Panc1 (cell line): ENCODE measurements at regions not wholly inside any gene's neighbourhood (a gene's known extent, or its start where the extent isn't known, plus 50 kb on each side); places are given as distances from the start of the nearest gene placed in this dataset.

Experiments used
- ATAC-seq: fragments of 200-7000 bp; cut with Tn5 transposase; 2 replicates; pipeline ENCODE4 v1.9.1; 2020; ENCODE audit warnings: mild to moderate bottlenecking, moderate library complexity
- BruUV-seq: library from RNA; stranded (reverse); fragments of 400-500 nt; replicated peaks from 2 replicates; lab custom pipeline; 2021; lab: Mats Ljungman, UMichigan
- CTCF ChIA-PET: fragments of 300-600 bp; sonication (Branson Sonifier 250); formaldehyde crosslinking; loops from one replicate; lab custom pipeline; 2022; ENCODE audit warnings: antibody characterized with exemption; lab: Charles Lee
- POLR2A ChIA-PET: fragments of 300-600 bp; sonication (Branson Sonifier 250); formaldehyde crosslinking; loops from one replicate; lab custom pipeline; 2022; ENCODE audit warnings: antibody characterized with exemption; lab: Charles Lee
- DNase-seq: peaks from one replicate; pipeline ENCODE4 v3.0.0-alpha.2; 2010; ENCODE audit warnings: low read depth, low spot score
- H3K27ac ChIP-seq: 2 replicates; pipeline ENCODE4 v1.5.1; 2011; ENCODE audit warnings: mild to moderate bottlenecking, low read length, inconsistent platforms
- H3K27me3 ChIP-seq: fragments of 200-500 bp; sonication (Bioruptor generic); 2 replicates; pipeline ENCODE4 v1.6.0; 2014; ENCODE audit warnings: low read length, inconsistent platforms; ENCODE audit not compliant: control insufficient read depth, insufficient read depth
- H3K36me3 ChIP-seq: fragments of 200-500 bp; sonication (Bioruptor generic); 2 replicates; pipeline ENCODE4 v1.5.1; 2014; ENCODE audit warnings: inconsistent platforms, mild to moderate bottlenecking, low read length, moderate library complexity; ENCODE audit not compliant: control insufficient read depth, insufficient read depth
- H3K4me1 ChIP-seq: 2 replicates; pipeline ENCODE4 v1.5.1; 2011; ENCODE audit warnings: inconsistent platforms, mild to moderate bottlenecking, low read length, moderate library complexity; ENCODE audit not compliant: control insufficient read depth, insufficient read depth
- H3K4me3 ChIP-seq, 2 experiments: 2 replicates each; pipeline ENCODE4 v1.5.1; 2011 to 2012; ENCODE audit warnings: low read depth in 2 of 2, low read length in 2 of 2, mild to moderate bottlenecking in 2 of 2, inconsistent platforms in 1 of 2, moderate library complexity in 1 of 2
- H3K9me3 ChIP-seq: fragments of 200-500 bp; sonication (Bioruptor generic); 2 replicates; pipeline ENCODE4 v1.5.1; 2014; ENCODE audit warnings: low read depth, mild to moderate bottlenecking, inconsistent platforms, low read length, moderate library complexity; ENCODE audit not compliant: control insufficient read depth, insufficient read depth
- POLR2AphosphoS5 ChIP-seq: IDR thresholded peaks from 2 replicates; pipeline ENCODE4 v1.6.1; 2012; ENCODE audit warnings: mild to moderate bottlenecking, low read depth, low read length, moderate library complexity
- SIN3A ChIP-seq: IDR thresholded peaks from 2 replicates; pipeline ENCODE4 v1.6.1; 2012; ENCODE audit warnings: low read depth, mild to moderate bottlenecking, low read length, moderate library complexity, borderline replicate concordance; ENCODE audit not compliant: insufficient read depth
- TCF7L2 ChIP-seq: IDR thresholded peaks from 2 replicates; pipeline ENCODE4 v1.6.1; 2011; ENCODE audit warnings: mild to moderate bottlenecking, low read depth, low read length, inconsistent platforms
- in situ Hi-C: cut with HindIII; loops from 2 replicates; pipeline ENCODE4 v1.10.0; 2016; ENCODE audit warnings: low sequenced_read_pairs, low pct_unique_long_range_greater_than_20kb
- intact Hi-C: fragments of 100-400 bp; cut with micrococcal nuclease; formaldehyde crosslinking; loops from one replicate; pipeline ENCODE4 v1.10.0; 2022; ENCODE audit not compliant: unreplicated experiment
- TF ChIP-seq, protein P1 (sequence below): fragments of 450-650 bp; IDR thresholded peaks from 2 replicates; pipeline ENCODE4 v1.5.1; 2017; ENCODE audit warnings: mild to moderate bottlenecking
- TF ChIP-seq, protein P2 (sequence below), 2 experiments: IDR thresholded peaks; 2 replicates each; pipeline ENCODE4 v1.6.1; 2011 to 2012; ENCODE audit warnings: low read depth in 2 of 2, control low read depth in 1 of 2, low read length in 1 of 2, mild to moderate bottlenecking in 1 of 2, moderate library complexity in 1 of 2; ENCODE audit not compliant: insufficient read depth in 1 of 2

DNA sequence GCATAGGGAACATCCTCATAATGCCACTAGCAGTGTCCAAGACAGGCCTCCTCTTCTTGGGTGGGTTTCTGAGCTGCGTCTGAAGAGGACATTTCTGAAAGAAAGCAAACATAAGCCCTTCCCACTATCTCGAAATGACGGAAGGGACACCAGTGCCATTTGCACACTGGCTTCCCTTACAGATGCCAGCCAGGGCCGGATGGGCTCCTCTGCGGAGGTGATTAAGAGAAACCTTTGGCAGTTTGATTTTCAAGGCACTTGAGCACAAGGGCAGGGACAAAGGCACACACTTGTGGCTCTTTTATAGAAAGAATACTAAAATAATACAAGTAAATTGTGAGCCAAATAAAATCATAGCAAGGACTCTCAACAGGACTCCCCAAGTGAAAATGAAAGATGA is 106.6 kb upstream of the CELF2 start:
- H3K4me1 ChIP-seq: no peaks in the 10 kb centered on the region
- no peak for DNase-seq
- peak overlapping the region in 1 of 2 experiments; percentile 23; a peak in 2 of 4 replicates for H3K4me3 ChIP-seq
- ATAC-seq: no peak
- TF ChIP-seq, protein P1, sequence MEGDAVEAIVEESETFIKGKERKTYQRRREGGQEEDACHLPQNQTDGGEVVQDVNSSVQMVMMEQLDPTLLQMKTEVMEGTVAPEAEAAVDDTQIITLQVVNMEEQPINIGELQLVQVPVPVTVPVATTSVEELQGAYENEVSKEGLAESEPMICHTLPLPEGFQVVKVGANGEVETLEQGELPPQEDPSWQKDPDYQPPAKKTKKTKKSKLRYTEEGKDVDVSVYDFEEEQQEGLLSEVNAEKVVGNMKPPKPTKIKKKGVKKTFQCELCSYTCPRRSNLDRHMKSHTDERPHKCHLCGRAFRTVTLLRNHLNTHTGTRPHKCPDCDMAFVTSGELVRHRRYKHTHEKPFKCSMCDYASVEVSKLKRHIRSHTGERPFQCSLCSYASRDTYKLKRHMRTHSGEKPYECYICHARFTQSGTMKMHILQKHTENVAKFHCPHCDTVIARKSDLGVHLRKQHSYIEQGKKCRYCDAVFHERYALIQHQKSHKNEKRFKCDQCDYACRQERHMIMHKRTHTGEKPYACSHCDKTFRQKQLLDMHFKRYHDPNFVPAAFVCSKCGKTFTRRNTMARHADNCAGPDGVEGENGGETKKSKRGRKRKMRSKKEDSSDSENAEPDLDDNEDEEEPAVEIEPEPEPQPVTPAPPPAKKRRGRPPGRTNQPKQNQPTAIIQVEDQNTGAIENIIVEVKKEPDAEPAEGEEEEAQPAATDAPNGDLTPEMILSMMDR: no peak
- TF ChIP-seq POLR2AphosphoS5 (no peak), SIN3A (no peak), TCF7L2 (no peak)
- TF ChIP-seq, protein P2, sequence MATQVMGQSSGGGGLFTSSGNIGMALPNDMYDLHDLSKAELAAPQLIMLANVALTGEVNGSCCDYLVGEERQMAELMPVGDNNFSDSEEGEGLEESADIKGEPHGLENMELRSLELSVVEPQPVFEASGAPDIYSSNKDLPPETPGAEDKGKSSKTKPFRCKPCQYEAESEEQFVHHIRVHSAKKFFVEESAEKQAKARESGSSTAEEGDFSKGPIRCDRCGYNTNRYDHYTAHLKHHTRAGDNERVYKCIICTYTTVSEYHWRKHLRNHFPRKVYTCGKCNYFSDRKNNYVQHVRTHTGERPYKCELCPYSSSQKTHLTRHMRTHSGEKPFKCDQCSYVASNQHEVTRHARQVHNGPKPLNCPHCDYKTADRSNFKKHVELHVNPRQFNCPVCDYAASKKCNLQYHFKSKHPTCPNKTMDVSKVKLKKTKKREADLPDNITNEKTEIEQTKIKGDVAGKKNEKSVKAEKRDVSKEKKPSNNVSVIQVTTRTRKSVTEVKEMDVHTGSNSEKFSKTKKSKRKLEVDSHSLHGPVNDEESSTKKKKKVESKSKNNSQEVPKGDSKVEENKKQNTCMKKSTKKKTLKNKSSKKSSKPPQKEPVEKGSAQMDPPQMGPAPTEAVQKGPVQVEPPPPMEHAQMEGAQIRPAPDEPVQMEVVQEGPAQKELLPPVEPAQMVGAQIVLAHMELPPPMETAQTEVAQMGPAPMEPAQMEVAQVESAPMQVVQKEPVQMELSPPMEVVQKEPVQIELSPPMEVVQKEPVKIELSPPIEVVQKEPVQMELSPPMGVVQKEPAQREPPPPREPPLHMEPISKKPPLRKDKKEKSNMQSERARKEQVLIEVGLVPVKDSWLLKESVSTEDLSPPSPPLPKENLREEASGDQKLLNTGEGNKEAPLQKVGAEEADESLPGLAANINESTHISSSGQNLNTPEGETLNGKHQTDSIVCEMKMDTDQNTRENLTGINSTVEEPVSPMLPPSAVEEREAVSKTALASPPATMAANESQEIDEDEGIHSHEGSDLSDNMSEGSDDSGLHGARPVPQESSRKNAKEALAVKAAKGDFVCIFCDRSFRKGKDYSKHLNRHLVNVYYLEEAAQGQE (IDR thresholded peaks at IDR 0.05; ENCODE audit: insufficient read depth in 1 of 2, low read depth in 2 of 2, low read length in 1 of 2): no peak
- H3K36me3 ChIP-seq: no peaks in the 10 kb centered on the region
- POLR2A ChIA-PET: no interaction called here
- no peaks in the 10 kb centered on the region for H3K27me3 ChIP-seq
- H3K27ac ChIP-seq: no peak overlapping the region
- CTCF ChIA-PET: no interaction called here
- in situ Hi-C loops: no loop called here
- intact Hi-C loops: no loop called here
- H3K9me3 ChIP-seq: no peaks in the 10 kb centered on the region
- BruUV-seq: no TSS peak

DNA sequence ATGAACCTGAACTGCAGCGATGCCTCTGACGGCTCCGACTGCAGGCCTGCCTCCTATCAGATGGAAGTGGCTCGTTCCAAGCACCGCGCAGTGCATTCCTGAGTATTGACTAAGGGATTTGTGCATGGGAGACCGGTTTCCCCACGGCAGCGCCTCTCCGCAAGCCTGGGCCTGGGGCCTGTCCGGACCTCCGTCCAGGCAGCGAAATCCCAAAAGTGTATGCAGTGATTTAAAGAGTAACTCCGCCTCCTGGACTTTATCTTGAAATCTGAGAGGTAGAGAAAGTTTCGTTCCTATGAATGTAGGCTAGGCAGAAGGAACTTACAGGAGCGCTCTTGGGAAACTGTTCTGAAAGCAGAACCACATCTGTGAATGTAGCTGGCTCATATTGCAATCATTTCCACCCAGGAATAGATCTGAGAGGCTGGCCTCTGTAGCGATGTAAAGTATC is 106.2 kb upstream of the CELF2 start:
- H3K9me3 ChIP-seq: no peaks in the 10 kb centered on the region
- H3K27me3 ChIP-seq: no peaks in the 10 kb centered on the region
- intact Hi-C loops: no loop called here
- no peak overlapping the region for H3K27ac ChIP-seq
- BruUV-seq: no TSS peak
- H3K36me3 ChIP-seq: no peaks in the 10 kb centered on the region
- DNase-seq: no peak
- CTCF ChIA-PET: no interaction called here
- POLR2A ChIA-PET: no interaction called here
- H3K4me3 ChIP-seq: peak overlapping the region in 1 of 2 experiments; percentile 23; a peak in 2 of 4 replicates
- in situ Hi-C loops: no loop called here
- TF ChIP-seq POLR2AphosphoS5 (no peak), TCF7L2 (no peak)
- TF ChIP-seq, protein P2 (IDR thresholded peaks at IDR 0.05; ENCODE audit: insufficient read depth in 1 of 2, low read depth in 2 of 2, low read length in 1 of 2): no peak
- ATAC-seq: peak; percentile 80
- no peaks in the 10 kb centered on the region for H3K4me1 ChIP-seq
